ENCODE measurements at regions not wholly inside any gene's neighbourhood (a gene's known extent, or its start where the extent isn't known, plus 50 kb on each side); places are given as distances from the start of the nearest gene placed in this dataset.

GRCh38 chr11:11105361-11105760 is 247.5 kb upstream of the ZBED5 start:
- TF ChIP-seq CTCF (IDR thresholded peaks at IDR 0.05) (no peak), POLR2AphosphoS5 (IDR thresholded peaks at IDR 0.05; ENCODE audit: insufficient read depth in 1 of 2, low read depth in 1 of 2) (no peak)

Measured in vagina (tissue), 2 donors.